ENCODE measurements at regions not wholly inside any gene's neighbourhood (a gene's known extent, or its start where the extent isn't known, plus 50 kb on each side); places are given as distances from the start of the nearest gene placed in this dataset.
"Not testable (repeated sequence)": the region's sequence is repeated elsewhere in the genome, so short reads cannot be mapped to it uniquely, and the experiment has no call there.

GRCh38 chr9:106041920-106042319, 347.6 kb downstream of the TMEM38B start:
- not testable (repeated sequence) for H3K36me3 ChIP-seq (ENCODE audit: control insufficient read depth in 2 of 2, insufficient read depth in 2 of 2, low read length in 2 of 2); H3K4me1 ChIP-seq (ENCODE audit: control insufficient read depth in 2 of 2, insufficient read depth in 2 of 2, low read length in 2 of 2); H3K4me3 ChIP-seq (ENCODE audit: low read length in 2 of 2); H3K9ac ChIP-seq (ENCODE audit: low read depth in 1 of 2, low read length in 2 of 2); H3K27me3 ChIP-seq (ENCODE audit: control insufficient read depth in 2 of 2, insufficient read depth in 2 of 2, low read length in 2 of 2); H3K27ac ChIP-seq (ENCODE audit: low read depth in 2 of 2, low read length in 2 of 2); H3K9me3 ChIP-seq (ENCODE audit: control insufficient read depth in 2 of 2, low read length in 2 of 2)

GRCh38 chr9:106051545-106051944, 357.2 kb downstream of the TMEM38B start:
- Histone ChIP-seq H3K9ac (ENCODE audit: low read depth in 1 of 2, low read length in 2 of 2) (no peak overlapping the region), H3K9me3 (ENCODE audit: control insufficient read depth in 2 of 2, low read length in 2 of 2) (no peaks in the 10 kb centered on the region), H3K27ac (ENCODE audit: low read depth in 2 of 2, low read length in 2 of 2) (no peak overlapping the region), H3K4me1 (ENCODE audit: control insufficient read depth in 2 of 2, insufficient read depth in 2 of 2, low read length in 2 of 2) (no peaks in the 10 kb centered on the region), H3K27me3 (ENCODE audit: control insufficient read depth in 2 of 2, insufficient read depth in 2 of 2, low read length in 2 of 2) (no peaks in the 10 kb centered on the region), H3K4me3 (ENCODE audit: low read length in 2 of 2) (no peak overlapping the region), H3K36me3 (ENCODE audit: control insufficient read depth in 2 of 2, insufficient read depth in 2 of 2, low read length in 2 of 2) (no peaks in the 10 kb centered on the region)

- Histone ChIP-seq H3K4me3 (ENCODE audit: low read length in 2 of 2) (no peak overlapping the region), H3K4me1 (ENCODE audit: control insufficient read depth in 2 of 2, insufficient read depth in 2 of 2, low read length in 2 of 2) (no peaks in the 10 kb centered on the region), H3K9ac (ENCODE audit: low read depth in 1 of 2, low read length in 2 of 2) (no peak overlapping the region), H3K36me3 (ENCODE audit: control insufficient read depth in 2 of 2, insufficient read depth in 2 of 2, low read length in 2 of 2) (no peaks in the 10 kb centered on the region), H3K27ac (ENCODE audit: low read depth in 2 of 2, low read length in 2 of 2) (no peak overlapping the region), H3K27me3 (ENCODE audit: control insufficient read depth in 2 of 2, insufficient read depth in 2 of 2, low read length in 2 of 2) (no peaks in the 10 kb centered on the region), H3K9me3 (ENCODE audit: control insufficient read depth in 2 of 2, low read length in 2 of 2) (no peaks in the 10 kb centered on the region)
These were observed 357.8 kb downstream of the TMEM38B start for GRCh38 chr9:106052166-106052565.

GRCh38 chr9:106052735-106053134, 358.4 kb downstream of the TMEM38B start:
- Histone ChIP-seq H3K4me1 (ENCODE audit: control insufficient read depth in 2 of 2, insufficient read depth in 2 of 2, low read length in 2 of 2) (no peaks in the 10 kb centered on the region), H3K9me3 (ENCODE audit: control insufficient read depth in 2 of 2, low read length in 2 of 2) (no peaks in the 10 kb centered on the region), H3K27ac (ENCODE audit: low read depth in 2 of 2, low read length in 2 of 2) (no peak overlapping the region), H3K4me3 (ENCODE audit: low read length in 2 of 2) (no peak overlapping the region), H3K36me3 (ENCODE audit: control insufficient read depth in 2 of 2, insufficient read depth in 2 of 2, low read length in 2 of 2) (no peaks in the 10 kb centered on the region), H3K27me3 (ENCODE audit: control insufficient read depth in 2 of 2, insufficient read depth in 2 of 2, low read length in 2 of 2) (no peaks in the 10 kb centered on the region), H3K9ac (ENCODE audit: low read depth in 1 of 2, low read length in 2 of 2) (no peak overlapping the region)

- H3K27ac ChIP-seq (ENCODE audit: low read depth in 2 of 2, low read length in 2 of 2) = no peak overlapping the region
- H3K36me3 ChIP-seq (ENCODE audit: control insufficient read depth in 2 of 2, insufficient read depth in 2 of 2, low read length in 2 of 2) = no peaks in the 10 kb centered on the region
- H3K9me3 ChIP-seq (ENCODE audit: control insufficient read depth in 2 of 2, low read length in 2 of 2) = no peaks in the 10 kb centered on the region
- no peaks in the 10 kb centered on the region for H3K27me3 ChIP-seq (ENCODE audit: control insufficient read depth in 2 of 2, insufficient read depth in 2 of 2, low read length in 2 of 2)
- H3K9ac ChIP-seq (ENCODE audit: low read depth in 1 of 2, low read length in 2 of 2) = no peak overlapping the region
- no peak overlapping the region for H3K4me3 ChIP-seq (ENCODE audit: low read length in 2 of 2)
- no peaks in the 10 kb centered on the region for H3K4me1 ChIP-seq (ENCODE audit: control insufficient read depth in 2 of 2, insufficient read depth in 2 of 2, low read length in 2 of 2)
These were observed 362.0 kb downstream of the TMEM38B start for GRCh38 chr9:106056328-106056727.

GRCh38 chr9:106058460-106058859, 364.1 kb downstream of the TMEM38B start:
- H3K4me3 ChIP-seq (ENCODE audit: low read length in 2 of 2) = no peak overlapping the region
- H3K27me3 ChIP-seq (ENCODE audit: control insufficient read depth in 2 of 2, insufficient read depth in 2 of 2, low read length in 2 of 2) = no peaks in the 10 kb centered on the region
- H3K27ac ChIP-seq (ENCODE audit: low read depth in 2 of 2, low read length in 2 of 2) = no peak overlapping the region
- H3K4me1 ChIP-seq (ENCODE audit: control insufficient read depth in 2 of 2, insufficient read depth in 2 of 2, low read length in 2 of 2) = no peaks in the 10 kb centered on the region
- no peaks in the 10 kb centered on the region for H3K9me3 ChIP-seq (ENCODE audit: control insufficient read depth in 2 of 2, low read length in 2 of 2)
- H3K36me3 ChIP-seq (ENCODE audit: control insufficient read depth in 2 of 2, insufficient read depth in 2 of 2, low read length in 2 of 2) = no peaks in the 10 kb centered on the region
- no peak overlapping the region for H3K9ac ChIP-seq (ENCODE audit: low read depth in 1 of 2, low read length in 2 of 2)

- Histone ChIP-seq H3K36me3 (ENCODE audit: control insufficient read depth in 2 of 2, insufficient read depth in 2 of 2, low read length in 2 of 2) (no peaks in the 10 kb centered on the region), H3K27me3 (ENCODE audit: control insufficient read depth in 2 of 2, insufficient read depth in 2 of 2, low read length in 2 of 2) (no peaks in the 10 kb centered on the region), H3K4me1 (ENCODE audit: control insufficient read depth in 2 of 2, insufficient read depth in 2 of 2, low read length in 2 of 2) (no peaks in the 10 kb centered on the region), H3K9me3 (ENCODE audit: control insufficient read depth in 2 of 2, low read length in 2 of 2) (no peaks in the 10 kb centered on the region), H3K27ac (ENCODE audit: low read depth in 2 of 2, low read length in 2 of 2) (no peak overlapping the region), H3K4me3 (ENCODE audit: low read length in 2 of 2) (no peak overlapping the region), H3K9ac (ENCODE audit: low read depth in 1 of 2, low read length in 2 of 2) (no peak overlapping the region)
These were observed 365.5 kb downstream of the TMEM38B start for GRCh38 chr9:106059886-106060285.

- Histone ChIP-seq H3K4me3 (ENCODE audit: low read length in 2 of 2) (no peak overlapping the region), H3K9me3 (ENCODE audit: control insufficient read depth in 2 of 2, low read length in 2 of 2) (no peaks in the 10 kb centered on the region), H3K4me1 (ENCODE audit: control insufficient read depth in 2 of 2, insufficient read depth in 2 of 2, low read length in 2 of 2) (no peaks in the 10 kb centered on the region), H3K9ac (ENCODE audit: low read depth in 1 of 2, low read length in 2 of 2) (no peak overlapping the region), H3K27ac (ENCODE audit: low read depth in 2 of 2, low read length in 2 of 2) (no peak overlapping the region), H3K27me3 (ENCODE audit: control insufficient read depth in 2 of 2, insufficient read depth in 2 of 2, low read length in 2 of 2) (no peaks in the 10 kb centered on the region), H3K36me3 (ENCODE audit: control insufficient read depth in 2 of 2, insufficient read depth in 2 of 2, low read length in 2 of 2) (no peaks in the 10 kb centered on the region)
These were observed 366.5 kb downstream of the TMEM38B start for GRCh38 chr9:106060885-106061284.

- no peak overlapping the region for H3K4me3 ChIP-seq (ENCODE audit: low read length in 2 of 2)
- H3K4me1 ChIP-seq (ENCODE audit: control insufficient read depth in 2 of 2, insufficient read depth in 2 of 2, low read length in 2 of 2) = no peaks in the 10 kb centered on the region
- H3K27ac ChIP-seq (ENCODE audit: low read depth in 2 of 2, low read length in 2 of 2) = no peak overlapping the region
- H3K27me3 ChIP-seq (ENCODE audit: control insufficient read depth in 2 of 2, insufficient read depth in 2 of 2, low read length in 2 of 2) = no peaks in the 10 kb centered on the region
- H3K36me3 ChIP-seq (ENCODE audit: control insufficient read depth in 2 of 2, insufficient read depth in 2 of 2, low read length in 2 of 2) = no peaks in the 10 kb centered on the region
- no peaks in the 10 kb centered on the region for H3K9me3 ChIP-seq (ENCODE audit: control insufficient read depth in 2 of 2, low read length in 2 of 2)
- no peak overlapping the region for H3K9ac ChIP-seq (ENCODE audit: low read depth in 1 of 2, low read length in 2 of 2)
These were observed 367.9 kb downstream of the TMEM38B start for GRCh38 chr9:106062250-106062649.

- Histone ChIP-seq H3K27me3 (ENCODE audit: control insufficient read depth in 2 of 2, insufficient read depth in 2 of 2, low read length in 2 of 2) (no peaks in the 10 kb centered on the region), H3K36me3 (ENCODE audit: control insufficient read depth in 2 of 2, insufficient read depth in 2 of 2, low read length in 2 of 2) (no peaks in the 10 kb centered on the region), H3K4me3 (ENCODE audit: low read length in 2 of 2) (no peak overlapping the region), H3K4me1 (ENCODE audit: control insufficient read depth in 2 of 2, insufficient read depth in 2 of 2, low read length in 2 of 2) (no peaks in the 10 kb centered on the region), H3K9ac (ENCODE audit: low read depth in 1 of 2, low read length in 2 of 2) (no peak overlapping the region), H3K27ac (ENCODE audit: low read depth in 2 of 2, low read length in 2 of 2) (no peak overlapping the region), H3K9me3 (ENCODE audit: control insufficient read depth in 2 of 2, low read length in 2 of 2) (no peaks in the 10 kb centered on the region)
These were observed 370.8 kb downstream of the TMEM38B start for GRCh38 chr9:106065136-106065535.

- no peaks in the 10 kb centered on the region for H3K27me3 ChIP-seq (ENCODE audit: control insufficient read depth in 2 of 2, insufficient read depth in 2 of 2, low read length in 2 of 2)
- no peaks in the 10 kb centered on the region for H3K36me3 ChIP-seq (ENCODE audit: control insufficient read depth in 2 of 2, insufficient read depth in 2 of 2, low read length in 2 of 2)
- no peak overlapping the region for H3K4me3 ChIP-seq (ENCODE audit: low read length in 2 of 2)
- H3K4me1 ChIP-seq (ENCODE audit: control insufficient read depth in 2 of 2, insufficient read depth in 2 of 2, low read length in 2 of 2) = no peaks in the 10 kb centered on the region
- no peaks in the 10 kb centered on the region for H3K9me3 ChIP-seq (ENCODE audit: control insufficient read depth in 2 of 2, low read length in 2 of 2)
- no peak overlapping the region for H3K27ac ChIP-seq (ENCODE audit: low read depth in 2 of 2, low read length in 2 of 2)
- H3K9ac ChIP-seq (ENCODE audit: low read depth in 1 of 2, low read length in 2 of 2) = no peak overlapping the region
These were observed 371.4 kb downstream of the TMEM38B start for GRCh38 chr9:106065579-106066214.

Measured in mucosa of rectum (tissue), 2 donors.